H9 (cell line): ENCODE measurements at regions not wholly inside any gene's neighbourhood (a gene's known extent, or its start where the extent isn't known, plus 50 kb on each side); places are given as distances from the start of the nearest gene placed in this dataset.

ENCODE experiments used
- DNase-seq: peaks from one replicate; pipeline ENCODE4 v3.0.0-alpha.2; 2017
- H2AFZ ChIP-seq: one replicate; pipeline ENCODE4 v1.6.1; 2013; ENCODE audit warnings: mild to moderate bottlenecking, low read length, control low read depth, moderate library complexity
- H2AK5ac ChIP-seq: 2 replicates; pipeline ENCODE4 v1.6.1; 2013; ENCODE audit warnings: low read length, control low read depth, mixed read lengths; ENCODE audit not compliant: insufficient read length
- H2BK120ac ChIP-seq: one replicate; pipeline ENCODE4 v1.6.1; 2013; ENCODE audit warnings: low read depth, mild to moderate bottlenecking, low read length, control low read depth, inconsistent platforms; ENCODE audit not compliant: poor library complexity, severe bottlenecking
- H2BK12ac ChIP-seq: 2 replicates; pipeline ENCODE4 v1.6.1; 2013; ENCODE audit warnings: low read length, control low read depth, mixed read lengths, low read depth; ENCODE audit not compliant: insufficient read length
- H2BK15ac ChIP-seq: 2 replicates; pipeline ENCODE4 v1.6.1; 2013; ENCODE audit warnings: low read depth, low read length, control low read depth
- H2BK20ac ChIP-seq: one replicate; pipeline ENCODE4 v1.6.1; 2013; ENCODE audit warnings: low read depth, mild to moderate bottlenecking, low read length, control low read depth, inconsistent platforms; ENCODE audit not compliant: poor library complexity, severe bottlenecking
- H2BK5ac ChIP-seq: 2 replicates; pipeline ENCODE4 v1.6.1; 2013; ENCODE audit warnings: low read length, control low read depth, mixed read lengths; ENCODE audit not compliant: insufficient read length
- H3K14ac ChIP-seq: 2 replicates; pipeline ENCODE4 v1.6.1; 2013; ENCODE audit warnings: low read length, control low read depth; ENCODE audit not compliant: insufficient read depth
- H3K18ac ChIP-seq: 2 replicates; pipeline ENCODE4 v1.6.1; 2013; ENCODE audit warnings: low read depth, mild to moderate bottlenecking, mixed read lengths, low read length, control low read depth; ENCODE audit not compliant: insufficient read length
- H3K23ac ChIP-seq: 2 replicates; pipeline ENCODE4 v1.6.1; 2013; ENCODE audit warnings: low read length, control low read depth, mixed read lengths, low read depth; ENCODE audit not compliant: insufficient read length
- H3K23me2 ChIP-seq: 2 replicates; pipeline ENCODE4 v1.6.1; 2013; ENCODE audit warnings: low read depth, mild to moderate bottlenecking, mixed read lengths, low read length, control low read depth; ENCODE audit not compliant: insufficient read length, poor library complexity, severe bottlenecking
- H3K27ac ChIP-seq: 2 replicates; pipeline ENCODE4 v1.5.1; 2013; ENCODE audit warnings: low read length, control low read depth, mixed read lengths, low read depth; ENCODE audit not compliant: insufficient read length
- H3K27me3 ChIP-seq: 2 replicates; pipeline ENCODE4 v1.6.1; 2013; ENCODE audit warnings: low read length, control low read depth, inconsistent platforms; ENCODE audit not compliant: insufficient read depth
- H3K4ac ChIP-seq: 2 replicates; pipeline ENCODE4 v1.6.1; 2013; ENCODE audit warnings: low read depth, mild to moderate bottlenecking, control low read depth, inconsistent platforms, low read length, moderate library complexity
- H3K4me1 ChIP-seq: 2 replicates; pipeline ENCODE4 v1.6.1; 2013; ENCODE audit warnings: low read length, control low read depth, inconsistent platforms; ENCODE audit not compliant: insufficient read depth
- H3K4me2 ChIP-seq: 2 replicates; pipeline ENCODE4 v1.6.1; 2013; ENCODE audit warnings: low read length, control low read depth, mixed read lengths; ENCODE audit not compliant: insufficient read length, insufficient read depth
- H3K56ac ChIP-seq: 2 replicates; pipeline ENCODE4 v1.6.1; 2013; ENCODE audit warnings: low read depth, mild to moderate bottlenecking, mixed read lengths, low read length, control low read depth; ENCODE audit not compliant: insufficient read length
- H3K79me1 ChIP-seq: 2 replicates; pipeline ENCODE4 v1.6.1; 2013; ENCODE audit warnings: low read depth, mild to moderate bottlenecking, moderate library complexity, low read length, control low read depth, inconsistent platforms; ENCODE audit not compliant: insufficient read depth, poor library complexity, severe bottlenecking
- H3K79me2 ChIP-seq: 2 replicates; pipeline ENCODE4 v1.6.1; 2013; ENCODE audit warnings: low read length, control low read depth, inconsistent platforms; ENCODE audit not compliant: insufficient read depth
- H3K9ac ChIP-seq: 2 replicates; pipeline ENCODE4 v1.6.1; 2013; ENCODE audit warnings: low read length, control low read depth, mixed read lengths; ENCODE audit not compliant: insufficient read length; ENCODE audit errors: extremely low read depth
- H3K9me3 ChIP-seq: one replicate; pipeline ENCODE4 v1.6.1; 2013; ENCODE audit warnings: low read depth, low read length, inconsistent platforms; ENCODE audit not compliant: control insufficient read depth
- H3T11ph ChIP-seq: one replicate; pipeline ENCODE4 v1.6.1; 2013; ENCODE audit warnings: mild to moderate bottlenecking, low read length, control low read depth, inconsistent platforms
- H4K20me1 ChIP-seq: one replicate; pipeline ENCODE4 v1.6.1; 2013; ENCODE audit not compliant: control insufficient read depth, insufficient read length, insufficient read depth
- H4K5ac ChIP-seq: 2 replicates; pipeline ENCODE4 v1.6.1; 2013; ENCODE audit warnings: low read depth, mild to moderate bottlenecking, mixed read lengths, low read length, control low read depth; ENCODE audit not compliant: insufficient read length
- H4K8ac ChIP-seq: replicated peaks from 2 replicates; pipeline ENCODE4 v1.6.1; 2013; ENCODE audit warnings: low read length, control low read depth, mixed read lengths, low read depth; ENCODE audit not compliant: insufficient read length
- H4K91ac ChIP-seq: 2 replicates; pipeline ENCODE4 v1.6.1; 2013; ENCODE audit warnings: low read depth, mild to moderate bottlenecking, moderate library complexity, mixed read lengths, low read length, control low read depth; ENCODE audit not compliant: insufficient read length
- H3K27ac Mint-ChIP-seq, 3 experiments: 2 replicates in 2 of 3; 3 replicates in 1 of 3; pipeline ENCODE4 v1.8.0; 2020 to 2021; ENCODE audit warnings: mixed read lengths in 3 of 3, mild to moderate bottlenecking in 1 of 3, moderate library complexity in 1 of 3
- H3K27me3 Mint-ChIP-seq: 2 replicates; pipeline ENCODE4 v1.8.0; 2021; ENCODE audit warnings: low read depth, mild to moderate bottlenecking, moderate library complexity, mixed read lengths
- H3K36me3 Mint-ChIP-seq, 3 experiments: 2 replicates in 2 of 3; 3 replicates in 1 of 3; pipeline ENCODE4 v1.8.0; 2020 to 2021; ENCODE audit warnings: low read depth in 3 of 3, mixed read lengths in 3 of 3; ENCODE audit not compliant: insufficient read depth in 1 of 3
- H3K4me1 Mint-ChIP-seq, 2 experiments: 2 replicates each; pipeline ENCODE4 v1.8.0; 2020; ENCODE audit warnings: mixed read lengths in 2 of 2
- H3K4me3 Mint-ChIP-seq, 2 experiments: 2 replicates in 1 of 2; 3 replicates in 1 of 2; pipeline ENCODE4 v1.8.0; 2020 to 2021; ENCODE audit warnings: mild to moderate bottlenecking in 2 of 2, mixed read lengths in 2 of 2, moderate library complexity in 1 of 2
- H3K9me3 Mint-ChIP-seq, 2 experiments: 2 replicates in 1 of 2; 3 replicates in 1 of 2; pipeline ENCODE4 v1.8.0; 2020; ENCODE audit warnings: mild to moderate bottlenecking in 2 of 2, mixed read lengths in 2 of 2, moderate library complexity in 1 of 2
- CTCF ChIP-seq: fragments of 200-600 bp; sonication (generic); conservative IDR thresholded peaks from 3 replicates; pipeline ENCODE4 v1.8.0; 2021; ENCODE audit warnings: antibody characterized with exemption, mild to moderate bottlenecking
- WGBS: extraction: QIAGEN DNeasy Blood & Tissue Kit; methylation state at CpG from one replicate; pipeline ENCODE4 v1.1.7; 2013; ENCODE audit warnings: missing lambda C conversion rate, low lambda C conversion rate, mixed read lengths; ENCODE audit not compliant: insufficient read length; ENCODE audit errors: extremely low coverage; 5-methylcytosine and 5-hydroxymethylcytosine counted together

- Histone ChIP-seq H2BK5ac (no peak overlapping the region), H2AFZ (no peak overlapping the region)
- no CpG with 5 or more reads among the region's 6 CpGs for WGBS
Observed at GRCh38 chr7:142376356-142376997, 118.6 kb upstream of the PRSS58 start.

More at GRCh38 chr7:142376356-142376997, 118.6 kb upstream of the PRSS58 start:
- Histone ChIP-seq H3K27ac (no peak overlapping the region), H3K27me3 (no peaks in the 10 kb centered on the region), H3K9me3 (no peaks in the 10 kb centered on the region), H4K5ac (no peak overlapping the region), H3K23me2 (no peaks in the 10 kb centered on the region), H4K91ac (no peak overlapping the region), H3K18ac (no peak overlapping the region), H3K4me1 (peaks cover 5% of the 10 kb centered on the region; the same call in 1 of the 2 replicates), H2BK120ac (no peak overlapping the region), H3K4me2 (no peak overlapping the region), H3T11ph (no peak overlapping the region), H3K4ac (no peak overlapping the region), H3K23ac (no peak overlapping the region), H3K79me2 (no peaks in the 10 kb centered on the region), H3K56ac (no peak overlapping the region), H2BK12ac (no peak overlapping the region), H4K20me1 (no peaks in the 10 kb centered on the region), H2BK15ac (no peak overlapping the region), H4K8ac (no peak overlapping the region), H3K14ac (no peak overlapping the region), H2AK5ac (no peak overlapping the region), H3K79me1 (no peaks in the 10 kb centered on the region), H3K9ac (no peak overlapping the region), H2BK20ac (no peak overlapping the region)
- no peak for TF ChIP-seq CTCF
- H3K27me3 Mint-ChIP-seq = peaks cover 3% of the 10 kb centered on the region
- H3K4me3 Mint-ChIP-seq = no peak overlapping the region; a peak in 1 of 5 replicates
- no peaks in the 10 kb centered on the region for H3K36me3 Mint-ChIP-seq
- DNase-seq = no peak
- no peaks in the 10 kb centered on the region for H3K9me3 Mint-ChIP-seq
- peaks cover 19 to 21% of the 10 kb centered on the region in 2 experiments for H3K4me1 Mint-ChIP-seq
- H3K27ac Mint-ChIP-seq = peak overlapping the region in 2 of 3 experiments; percentile 2 to 30; a peak in 1 of 7 replicates
